Breast epithelium (tissue), 4 donors: ENCODE measurements at regions not wholly inside any gene's neighbourhood (a gene's known extent, or its start where the extent isn't known, plus 50 kb on each side); places are given as distances from the start of the nearest gene placed in this dataset.
"Not testable (repeated sequence)": the region's sequence is repeated elsewhere in the genome, so short reads cannot be mapped to it uniquely, and the experiment has no call there.

Source experiments
- DNase-seq, 2 donors: peaks; one replicate each; pipeline ENCODE4 v3.0.0-alpha.2; 2019; ENCODE audit warnings: low spot score in 2 of 2
- H3K27ac ChIP-seq, 2 donors: fragments of 200-600 bp; sonication (generic) in 1 of 2; one replicate each; pipeline ENCODE4 v1.5.1; 2016 to 2019; ENCODE audit warnings: mild to moderate bottlenecking in 1 of 2
- H3K27me3 ChIP-seq, 2 donors: fragments of 200-600 bp; sonication (generic) in 1 of 2; one replicate each; pipeline versions ENCODE4 v1.5.1 to v1.6.0; 2017 to 2019; ENCODE audit warnings: control low read depth in 1 of 2, mild to moderate bottlenecking in 1 of 2
- H3K36me3 ChIP-seq: fragments of 200-600 bp; one replicate; pipeline ENCODE4 v1.5.1; 2019
- H3K4me1 ChIP-seq, 2 donors: fragments of 200-600 bp; sonication (generic); one replicate each; pipeline ENCODE4 v1.5.1; 2016 to 2019; ENCODE audit warnings: control low read depth in 1 of 2
- H3K4me3 ChIP-seq, 3 donors: fragments of 200-600 bp; sonication (generic); 1 replicate in 2 of 3; 2 replicates in 1 of 3; pipeline ENCODE4 v1.5.1; 2016 to 2019; ENCODE audit warnings: mild to moderate bottlenecking in 3 of 3, moderate library complexity in 2 of 3
- H3K9me3 ChIP-seq, 2 donors: fragments of 200-600 bp; sonication (generic) in 1 of 2; one replicate each; pipeline ENCODE4 v1.5.1; 2016 to 2019; ENCODE audit warnings: control low read depth in 1 of 2
- POLR2A ChIP-seq: fragments of 450-650 bp; IDR thresholded peaks from one replicate; pipeline ENCODE4 v1.6.1; 2016; ENCODE audit warnings: antibody characterized with exemption, mild to moderate bottlenecking, moderate library complexity
- POLR2AphosphoS5 ChIP-seq, 3 donors: sonication (generic); formaldehyde crosslinking; IDR thresholded peaks; one replicate each; pipeline ENCODE4 v1.6.1; 2017; ENCODE audit warnings: antibody characterized with exemption in 3 of 3
- intact Hi-C: fragments of 100-400 bp; cut with DNase I; formaldehyde crosslinking; loops from one replicate; pipeline ENCODE4 v1.15.1; 2023; ENCODE audit warnings: low total_unique reads
- TF ChIP-seq, protein P1 (sequence below), 3 donors: fragments of 450-650 bp; IDR thresholded peaks; one replicate each; pipeline ENCODE4 v1.5.1; 2016 to 2017; ENCODE audit warnings: antibody characterized with exemption in 3 of 3, mild to moderate bottlenecking in 3 of 3, moderate library complexity in 3 of 3

DNA sequence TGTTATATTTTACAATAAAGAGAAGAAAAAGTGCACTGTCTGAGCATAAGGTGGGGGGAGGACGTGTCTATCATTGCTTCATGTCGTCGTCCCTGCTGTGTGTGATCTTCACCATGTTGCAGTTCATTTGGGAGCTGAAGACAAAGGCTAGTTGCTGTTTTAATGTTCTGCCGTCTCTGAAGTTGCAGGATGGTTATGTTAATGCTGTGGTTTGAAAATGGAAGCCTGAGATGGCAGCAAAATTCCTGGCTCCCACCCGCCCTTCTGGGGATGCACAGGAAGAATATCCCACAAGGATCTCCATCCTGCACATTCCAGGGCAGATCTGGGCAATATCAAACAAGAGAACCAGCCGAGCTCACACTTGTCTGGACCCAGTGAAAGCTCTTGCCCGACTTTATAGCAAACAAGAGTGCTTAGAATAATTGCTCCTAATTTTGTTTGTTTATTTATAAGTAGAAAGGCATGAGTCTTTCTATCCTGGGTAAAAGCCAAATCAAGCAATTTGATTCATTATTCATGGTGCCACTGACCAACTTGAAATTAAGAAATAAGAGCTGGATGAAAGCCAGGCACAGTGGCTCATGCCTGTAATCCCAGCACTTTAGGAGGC, 110.3 kb upstream of the ABCC4 start:
- DNase-seq = no peak
- Histone ChIP-seq H3K4me3 (no peak overlapping the region), H3K36me3 (no peaks in the 10 kb centered on the region), H3K4me1 (no peaks in the 10 kb centered on the region), H3K9me3 (no peaks in the 10 kb centered on the region), H3K27ac (no peak overlapping the region), H3K27me3 (no peaks in the 10 kb centered on the region)
- TF ChIP-seq POLR2A (no peak), POLR2AphosphoS5 (IDR thresholded peaks at IDR 0.05) (no peak)
- TF ChIP-seq, protein P1, sequence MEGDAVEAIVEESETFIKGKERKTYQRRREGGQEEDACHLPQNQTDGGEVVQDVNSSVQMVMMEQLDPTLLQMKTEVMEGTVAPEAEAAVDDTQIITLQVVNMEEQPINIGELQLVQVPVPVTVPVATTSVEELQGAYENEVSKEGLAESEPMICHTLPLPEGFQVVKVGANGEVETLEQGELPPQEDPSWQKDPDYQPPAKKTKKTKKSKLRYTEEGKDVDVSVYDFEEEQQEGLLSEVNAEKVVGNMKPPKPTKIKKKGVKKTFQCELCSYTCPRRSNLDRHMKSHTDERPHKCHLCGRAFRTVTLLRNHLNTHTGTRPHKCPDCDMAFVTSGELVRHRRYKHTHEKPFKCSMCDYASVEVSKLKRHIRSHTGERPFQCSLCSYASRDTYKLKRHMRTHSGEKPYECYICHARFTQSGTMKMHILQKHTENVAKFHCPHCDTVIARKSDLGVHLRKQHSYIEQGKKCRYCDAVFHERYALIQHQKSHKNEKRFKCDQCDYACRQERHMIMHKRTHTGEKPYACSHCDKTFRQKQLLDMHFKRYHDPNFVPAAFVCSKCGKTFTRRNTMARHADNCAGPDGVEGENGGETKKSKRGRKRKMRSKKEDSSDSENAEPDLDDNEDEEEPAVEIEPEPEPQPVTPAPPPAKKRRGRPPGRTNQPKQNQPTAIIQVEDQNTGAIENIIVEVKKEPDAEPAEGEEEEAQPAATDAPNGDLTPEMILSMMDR (IDR thresholded peaks at IDR 0.05) = no peak
- intact Hi-C loops = no loop called here

DNA sequence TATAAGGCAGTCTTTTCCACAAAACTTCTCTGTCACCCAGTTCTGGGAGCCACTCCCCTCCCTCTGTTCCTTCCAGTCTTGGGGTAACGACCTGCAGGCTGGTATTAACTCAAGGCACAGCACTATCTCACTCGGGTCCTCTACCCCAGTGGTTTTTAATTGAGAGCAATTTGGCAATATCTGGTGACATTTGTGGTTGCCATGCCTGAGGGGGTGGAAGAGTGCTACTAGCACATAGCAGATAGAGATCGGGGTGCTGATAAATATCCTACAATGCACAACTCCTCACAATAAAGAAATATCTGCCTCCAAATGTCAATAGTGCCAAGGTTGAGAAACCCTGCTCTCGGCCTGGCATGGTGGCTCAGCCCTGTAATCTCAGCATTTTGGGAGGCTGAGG, 117.7 kb upstream of the ABCC4 start:
- H3K27ac ChIP-seq = no peak overlapping the region
- TF ChIP-seq POLR2A (no peak), POLR2AphosphoS5 (IDR thresholded peaks at IDR 0.05) (no peak)
- TF ChIP-seq, protein P1 (IDR thresholded peaks at IDR 0.05) = no peak
- intact Hi-C loops = no loop called here
- no peak overlapping the region for H3K4me3 ChIP-seq
- H3K9me3 ChIP-seq = no peaks in the 10 kb centered on the region
- DNase-seq = no peak
- no peaks in the 10 kb centered on the region for H3K36me3 ChIP-seq
- H3K27me3 ChIP-seq = no peaks in the 10 kb centered on the region
- H3K4me1 ChIP-seq = no peaks in the 10 kb centered on the region

DNA sequence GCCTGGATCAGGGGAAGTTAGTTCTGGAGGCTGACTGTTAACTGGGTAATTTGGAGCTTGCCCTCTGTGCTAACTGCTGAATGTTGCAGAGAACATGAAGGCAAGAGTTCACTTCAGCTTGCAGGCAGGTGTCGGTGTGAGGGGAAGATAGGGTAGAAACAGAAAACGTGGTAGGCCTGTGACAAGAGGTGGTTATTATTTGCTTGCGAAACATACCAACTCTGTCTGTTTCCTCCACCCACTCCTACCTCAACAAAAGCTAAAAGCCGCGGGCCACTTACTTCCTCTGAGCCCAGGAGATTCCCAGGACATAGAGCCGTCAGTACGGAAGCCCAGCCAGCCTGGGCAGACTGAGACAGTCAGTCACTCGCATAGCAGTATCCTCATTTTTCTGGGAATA, 119.2 kb upstream of the ABCC4 start:
- H3K27ac ChIP-seq = no peak overlapping the region
- no peak for DNase-seq
- H3K4me3 ChIP-seq = no peak overlapping the region
- H3K9me3 ChIP-seq = no peaks in the 10 kb centered on the region
- H3K36me3 ChIP-seq = no peaks in the 10 kb centered on the region
- H3K27me3 ChIP-seq = no peaks in the 10 kb centered on the region
- no peak for TF ChIP-seq POLR2AphosphoS5 (IDR thresholded peaks at IDR 0.05)
- no peak for TF ChIP-seq POLR2A
- TF ChIP-seq, protein P1 (IDR thresholded peaks at IDR 0.05) = no peak
- H3K4me1 ChIP-seq = no peaks in the 10 kb centered on the region
- intact Hi-C loops = no loop called here

DNA sequence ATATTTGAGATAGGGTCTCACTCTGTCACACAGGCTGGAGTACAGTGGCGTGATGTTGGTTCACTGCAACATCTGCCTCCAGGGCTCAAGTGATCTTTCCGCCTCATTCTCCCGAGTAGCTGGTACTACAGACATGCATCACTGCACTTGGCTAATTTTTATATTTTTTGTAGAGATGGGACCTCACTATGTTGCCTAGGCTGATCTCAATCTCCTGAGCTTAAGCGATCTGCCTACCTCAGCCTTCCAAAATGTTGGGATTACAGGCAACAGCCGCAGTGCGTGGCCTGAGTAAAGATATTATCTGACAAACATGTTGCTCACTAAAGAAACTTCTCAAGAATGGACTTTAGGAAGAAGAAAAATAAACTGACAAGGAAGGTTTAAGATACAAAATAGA, 125.4 kb upstream of the ABCC4 start:
- Histone ChIP-seq H3K27ac (no peak overlapping the region), H3K27me3 (no peaks in the 10 kb centered on the region), H3K4me1 (no peaks in the 10 kb centered on the region), H3K9me3 (no peaks in the 10 kb centered on the region), H3K36me3 (no peaks in the 10 kb centered on the region), H3K4me3 (no peak overlapping the region)
- no peak for TF ChIP-seq POLR2A
- TF ChIP-seq, protein P1 (IDR thresholded peaks at IDR 0.05) = no peak
- TF ChIP-seq POLR2AphosphoS5 (IDR thresholded peaks at IDR 0.05) = no peak
- DNase-seq = no peak
- intact Hi-C loops = no loop called here

DNA sequence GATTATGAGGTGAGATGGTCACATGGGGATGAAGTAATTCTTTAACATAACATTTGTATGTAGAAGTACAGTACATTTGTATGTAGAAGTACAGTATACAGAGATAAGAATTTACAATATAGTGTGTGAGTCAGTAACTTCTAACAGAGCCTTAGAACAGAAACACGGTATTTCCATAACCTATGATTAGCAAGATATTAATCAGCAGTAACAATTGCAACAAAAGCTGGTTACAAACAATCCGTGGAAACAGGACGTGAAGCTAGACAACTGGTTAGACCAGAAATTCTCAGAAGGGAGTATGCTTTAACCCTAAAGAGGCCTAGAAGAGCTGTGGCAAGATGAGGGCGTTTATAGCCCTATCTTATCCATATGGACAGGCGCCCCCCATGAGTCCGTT, 122.0 kb upstream of the CLDN10 start:
- H3K4me1 ChIP-seq, H3K4me3 ChIP-seq, H3K27ac ChIP-seq, H3K36me3 ChIP-seq, H3K9me3 ChIP-seq, H3K27me3 ChIP-seq, DNase-seq, intact Hi-C loops: not testable (repeated sequence)

DNA sequence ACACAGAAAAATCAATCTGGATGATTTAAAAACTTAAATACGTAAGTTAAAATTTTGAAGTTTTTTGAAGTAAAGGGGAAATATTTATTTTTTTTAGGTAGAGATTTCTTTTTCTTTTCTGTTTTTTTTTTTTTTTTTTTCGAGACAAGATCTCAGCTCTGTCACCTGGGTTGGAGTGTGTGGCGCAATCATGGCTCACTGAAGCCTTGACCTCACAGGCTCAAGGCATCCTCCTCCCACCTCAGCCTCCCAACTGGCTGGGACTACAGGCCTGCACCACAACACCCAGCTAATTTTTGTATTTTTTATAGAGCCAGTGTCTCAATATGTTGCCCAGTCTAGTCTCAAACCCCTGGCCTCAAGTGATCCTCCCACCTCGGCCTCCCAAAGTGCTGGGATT, 120.4 kb upstream of the CLDN10 start:
- Histone ChIP-seq H3K4me1 (no peaks in the 10 kb centered on the region), H3K36me3 (no peaks in the 10 kb centered on the region), H3K27ac (no peak overlapping the region), H3K27me3 (no peaks in the 10 kb centered on the region), H3K4me3 (no peak overlapping the region), H3K9me3 (no peaks in the 10 kb centered on the region)
- no peak for TF ChIP-seq POLR2A
- intact Hi-C loops = no loop called here
- no peak for DNase-seq
